ENCODE measurements at regions not wholly inside any gene's neighbourhood (a gene's known extent, or its start where the extent isn't known, plus 50 kb on each side); places are given as distances from the start of the nearest gene placed in this dataset.

DNA sequence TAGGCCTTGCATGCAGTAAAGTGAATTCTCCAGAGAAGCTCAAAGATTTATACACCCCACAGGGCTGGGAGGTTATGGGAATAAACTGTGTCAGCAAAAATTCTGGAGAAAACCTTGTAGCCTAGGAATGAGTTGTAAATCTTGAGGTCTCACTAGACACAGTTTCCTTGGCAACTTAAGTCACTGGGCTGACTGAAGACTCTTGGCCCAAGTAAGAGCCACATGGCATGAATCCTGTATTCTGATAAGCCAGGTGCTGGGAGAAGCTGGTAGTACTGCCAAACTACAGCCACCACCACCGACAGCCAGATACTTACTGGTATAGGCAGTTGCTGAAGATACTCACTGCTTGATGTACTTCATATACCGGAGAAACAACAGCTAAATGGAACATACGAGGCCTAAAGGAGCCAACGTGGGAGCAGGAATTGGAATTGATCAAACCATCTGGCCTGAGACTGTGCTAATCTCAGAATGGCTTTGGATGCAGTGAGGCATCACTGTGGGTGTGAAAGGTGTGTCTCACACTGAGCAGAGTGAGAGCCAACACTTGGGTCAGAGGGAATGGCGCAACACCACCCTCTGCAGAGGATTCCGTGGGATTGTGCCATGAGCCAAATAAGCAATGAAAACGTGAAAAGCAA, 102.8 kb upstream of the TMCC3 start:
- peaks cover 14% of the 10 kb centered on the region; the same call in 1 of the 2 replicates for H3K27me3 ChIP-seq (ENCODE audit: insufficient read depth)
- 0 out of 2 replicates have a peak, but pooled peaks have one; percentile 12 for TF ChIP-seq RAD21 (IDR thresholded peaks at IDR 0.05; ENCODE audit: low read length)
- TF ChIP-seq SIN3A (IDR thresholded peaks at IDR 0.05; ENCODE audit: borderline replicate concordance, low read depth, low read length): no peak

GRCh38 chr12:94750864-94751263, 100.5 kb upstream of the TMCC3 start:
- TF ChIP-seq, protein P1, sequence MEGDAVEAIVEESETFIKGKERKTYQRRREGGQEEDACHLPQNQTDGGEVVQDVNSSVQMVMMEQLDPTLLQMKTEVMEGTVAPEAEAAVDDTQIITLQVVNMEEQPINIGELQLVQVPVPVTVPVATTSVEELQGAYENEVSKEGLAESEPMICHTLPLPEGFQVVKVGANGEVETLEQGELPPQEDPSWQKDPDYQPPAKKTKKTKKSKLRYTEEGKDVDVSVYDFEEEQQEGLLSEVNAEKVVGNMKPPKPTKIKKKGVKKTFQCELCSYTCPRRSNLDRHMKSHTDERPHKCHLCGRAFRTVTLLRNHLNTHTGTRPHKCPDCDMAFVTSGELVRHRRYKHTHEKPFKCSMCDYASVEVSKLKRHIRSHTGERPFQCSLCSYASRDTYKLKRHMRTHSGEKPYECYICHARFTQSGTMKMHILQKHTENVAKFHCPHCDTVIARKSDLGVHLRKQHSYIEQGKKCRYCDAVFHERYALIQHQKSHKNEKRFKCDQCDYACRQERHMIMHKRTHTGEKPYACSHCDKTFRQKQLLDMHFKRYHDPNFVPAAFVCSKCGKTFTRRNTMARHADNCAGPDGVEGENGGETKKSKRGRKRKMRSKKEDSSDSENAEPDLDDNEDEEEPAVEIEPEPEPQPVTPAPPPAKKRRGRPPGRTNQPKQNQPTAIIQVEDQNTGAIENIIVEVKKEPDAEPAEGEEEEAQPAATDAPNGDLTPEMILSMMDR (IDR thresholded peaks at IDR 0.05): no peak
- no peak for TF ChIP-seq RFX5 (IDR thresholded peaks at IDR 0.05; ENCODE audit: low read length)
- no peak for TF ChIP-seq IRF3 (IDR thresholded peaks at IDR 0.05; ENCODE audit: low read depth, low read length)
- TF ChIP-seq TEAD4 (IDR thresholded peaks at IDR 0.05; ENCODE audit: borderline replicate concordance, insufficient read depth): no peak
- no peak for TF ChIP-seq ZBTB33 (IDR thresholded peaks at IDR 0.05; ENCODE audit: borderline replicate concordance, low read depth)
- no peak for TF ChIP-seq SIN3A (IDR thresholded peaks at IDR 0.05; ENCODE audit: borderline replicate concordance, low read depth, low read length)
- TF ChIP-seq NRF1 (IDR thresholded peaks at IDR 0.05; ENCODE audit: low read depth, low read length): no peak
- TF ChIP-seq EZH2phosphoT487 (IDR thresholded peaks at IDR 0.05; ENCODE audit: borderline replicate concordance, low read depth): no peak
- TF ChIP-seq, protein P2, sequence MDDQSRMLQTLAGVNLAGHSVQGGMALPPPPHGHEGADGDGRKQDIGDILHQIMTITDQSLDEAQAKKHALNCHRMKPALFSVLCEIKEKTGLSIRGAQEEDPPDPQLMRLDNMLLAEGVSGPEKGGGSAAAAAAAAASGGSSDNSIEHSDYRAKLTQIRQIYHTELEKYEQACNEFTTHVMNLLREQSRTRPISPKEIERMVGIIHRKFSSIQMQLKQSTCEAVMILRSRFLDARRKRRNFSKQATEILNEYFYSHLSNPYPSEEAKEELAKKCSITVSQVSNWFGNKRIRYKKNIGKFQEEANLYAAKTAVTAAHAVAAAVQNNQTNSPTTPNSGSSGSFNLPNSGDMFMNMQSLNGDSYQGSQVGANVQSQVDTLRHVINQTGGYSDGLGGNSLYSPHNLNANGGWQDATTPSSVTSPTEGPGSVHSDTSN (IDR thresholded peaks at IDR 0.05): no peak
- TF ChIP-seq GATA2 (CRISPR knock-in tag; IDR thresholded peaks at IDR 0.05): no peak
- no peak for TF ChIP-seq EP300 (IDR thresholded peaks at IDR 0.05; ENCODE audit: borderline replicate concordance in 1 of 2, low read depth in 1 of 2, low read length in 1 of 2)
- Histone ChIP-seq H3K9me2 (no peaks in the 10 kb centered on the region), H3K9ac (no peak overlapping the region), H2AFZ (ENCODE audit: low read depth) (no peak overlapping the region), H3K27me3 (ENCODE audit: insufficient read depth) (peaks cover 14% of the 10 kb centered on the region; the same call in 1 of the 2 replicates), H4K20me1 (ENCODE audit: insufficient read depth) (no peaks in the 10 kb centered on the region), H3K36me3 (replicated peaks in 1 of 2; ENCODE audit: control insufficient read depth in 1 of 2, insufficient read depth in 2 of 2, low read length in 1 of 2) (no peaks in the 10 kb centered on the region), H3K4me2 (no peak overlapping the region), H3K79me2 (ENCODE audit: insufficient read depth) (no peaks in the 10 kb centered on the region), H3K4me1 (ENCODE audit: control insufficient read depth in 1 of 2, insufficient read depth in 2 of 2, low read depth in 1 of 2, low read length in 1 of 2) (no peaks in the 10 kb centered on the region), H3K4me3 (ENCODE audit: low read depth in 2 of 2, low read length in 1 of 2) (no peak overlapping the region), H3K9me3 (no peaks in the 10 kb centered on the region), H3K27ac (ENCODE audit: low read depth in 2 of 2, low read length in 1 of 2) (no peak overlapping the region), H3F3A (replicated peaks; ENCODE audit: insufficient read depth) (no peaks in the 10 kb centered on the region)
- ChIA-PET CTCF (interaction anchor here (1.0 kb wide), 1 partner anchor 12 kb away, joined by 3 read pairs; no protein-coding TSS in a partner anchor), POLR2A (no interaction called here)
- WGBS (ENCODE audit: low lambda C conversion rate): 48% methylated on average over 6 of the region's 6 CpGs
- no peak for DNase-seq

More for the DNA sequence above, 102.8 kb upstream of the TMCC3 start:
- Histone ChIP-seq H2AFZ (ENCODE audit: low read depth) (no peak overlapping the region), H3K9ac (no peak overlapping the region), H3K4me1 (ENCODE audit: control insufficient read depth in 1 of 2, insufficient read depth in 2 of 2, low read depth in 1 of 2, low read length in 1 of 2) (no peaks in the 10 kb centered on the region), H3K27ac (ENCODE audit: low read depth in 2 of 2, low read length in 1 of 2) (no peak overlapping the region), H3K79me2 (ENCODE audit: insufficient read depth) (no peaks in the 10 kb centered on the region), H4K20me1 (ENCODE audit: insufficient read depth) (no peaks in the 10 kb centered on the region), H3K9me3 (no peaks in the 10 kb centered on the region), H3K4me2 (no peak overlapping the region), H3F3A (replicated peaks; ENCODE audit: insufficient read depth) (no peaks in the 10 kb centered on the region), H3K9me2 (no peaks in the 10 kb centered on the region), H3K4me3 (ENCODE audit: low read depth in 2 of 2, low read length in 1 of 2) (no peak overlapping the region), H3K36me3 (replicated peaks in 1 of 2; ENCODE audit: control insufficient read depth in 1 of 2, insufficient read depth in 2 of 2, low read length in 1 of 2) (no peaks in the 10 kb centered on the region)
- no peak for DNase-seq
- CTCF ChIA-PET: interaction anchor here (0.9 to 1.3 kb wide), 2 partner anchors 17 to 207 kb away, joined by 3 to 4 read pairs; no protein-coding TSS in a partner anchor
- WGBS (ENCODE audit: low lambda C conversion rate): 63% methylated on average over 7 of the region's 7 CpGs
- POLR2A ChIA-PET: no interaction called here

Data from SK-N-SH (cell line).